ENCODE measurements at regions not wholly inside any gene's neighbourhood (a gene's known extent, or its start where the extent isn't known, plus 50 kb on each side); places are given as distances from the start of the nearest gene placed in this dataset.

- DNase-seq (ENCODE audit: low spot score) = no peak
- Histone ChIP-seq H3K4me3 (ENCODE audit: low read depth, low read length, poor library complexity, severe bottlenecking) (no peak overlapping the region), H3K27me3 (replicated peaks; ENCODE audit: insufficient read depth, low read depth, low read length, poor library complexity) (no peaks in the 10 kb centered on the region), H3K9me3 (ENCODE audit: low read depth, low read length, poor library complexity, severe bottlenecking) (no peaks in the 10 kb centered on the region), H3K4me1 (ENCODE audit: insufficient read depth, low read length, poor library complexity, severe bottlenecking) (no peaks in the 10 kb centered on the region), H3K36me3 (ENCODE audit: insufficient read depth, low read length, poor library complexity, severe bottlenecking) (no peaks in the 10 kb centered on the region), H3K27ac (ENCODE audit: low read depth, low read length, poor library complexity, severe bottlenecking) (no peak overlapping the region)
- no peak for TF ChIP-seq CTCF (conservative IDR thresholded peaks at IDR 0.05; ENCODE audit: low read depth, low read length)
- TF ChIP-seq EZH2 (IDR thresholded peaks at IDR 0.05; ENCODE audit: borderline replicate concordance, low read depth, low read length, poor library complexity, severe bottlenecking) = no peak
- POLR2A ChIA-PET (ENCODE audit: low non-redundant PET) = interaction anchor here (0.6 kb wide), 1 partner anchor 290 kb away, joined by 4 read pairs; no protein-coding TSS in a partner anchor
- BruUV-seq (replicated peaks) = no TSS peak
- CTCF ChIA-PET = no interaction called here
- intact Hi-C loops (cut with micrococcal nuclease; ENCODE audit: unreplicated experiment) = no loop called here
Observed at GRCh38 chr4:54372951-54373350, 143.9 kb downstream of the PDGFRA start.

GRCh38 chr4:54373718-54374210 lies 144.7 kb downstream of the PDGFRA start:
- Histone ChIP-seq H3K4me1 (ENCODE audit: insufficient read depth, low read length, poor library complexity, severe bottlenecking) (no peaks in the 10 kb centered on the region), H3K9me3 (ENCODE audit: low read depth, low read length, poor library complexity, severe bottlenecking) (no peaks in the 10 kb centered on the region), H3K36me3 (ENCODE audit: insufficient read depth, low read length, poor library complexity, severe bottlenecking) (no peaks in the 10 kb centered on the region), H3K27ac (ENCODE audit: low read depth, low read length, poor library complexity, severe bottlenecking) (no peak overlapping the region), H3K27me3 (replicated peaks; ENCODE audit: insufficient read depth, low read depth, low read length, poor library complexity) (no peaks in the 10 kb centered on the region), H3K4me3 (ENCODE audit: low read depth, low read length, poor library complexity, severe bottlenecking) (no peak overlapping the region)
- DNase-seq (ENCODE audit: low spot score) = no peak
- ChIA-PET CTCF (no interaction called here), POLR2A (ENCODE audit: low non-redundant PET) (no interaction called here)
- no TSS peak for BruUV-seq (replicated peaks)
- intact Hi-C loops (cut with micrococcal nuclease; ENCODE audit: unreplicated experiment) = no loop called here
- no peak for TF ChIP-seq EZH2 (IDR thresholded peaks at IDR 0.05; ENCODE audit: borderline replicate concordance, low read depth, low read length, poor library complexity, severe bottlenecking)
- TF ChIP-seq CTCF (conservative IDR thresholded peaks at IDR 0.05; ENCODE audit: low read depth, low read length) = no peak

GRCh38 chr4:54378461-54378860 lies 149.4 kb downstream of the PDGFRA start:
- no TSS peak for BruUV-seq (replicated peaks)

GRCh38 chr4:54384152-54384551 lies 155.1 kb downstream of the PDGFRA start:
- CTCF ChIA-PET = no interaction called here
- no peaks in the 10 kb centered on the region for H3K9me3 ChIP-seq (ENCODE audit: low read depth, low read length, poor library complexity, severe bottlenecking)
- H3K4me3 ChIP-seq (ENCODE audit: low read depth, low read length, poor library complexity, severe bottlenecking) = no peak overlapping the region
- H3K27me3 ChIP-seq (replicated peaks; ENCODE audit: insufficient read depth, low read depth, low read length, poor library complexity) = no peaks in the 10 kb centered on the region
- POLR2A ChIA-PET (ENCODE audit: low non-redundant PET) = no interaction called here
- H3K27ac ChIP-seq (ENCODE audit: low read depth, low read length, poor library complexity, severe bottlenecking) = no peak overlapping the region
- no peak for DNase-seq (ENCODE audit: low spot score)
- intact Hi-C loops (cut with micrococcal nuclease; ENCODE audit: unreplicated experiment) = loop anchor here (10.0 kb wide), 1 partner anchor 581 kb away; no protein-coding TSS in a partner anchor
- H3K4me1 ChIP-seq (ENCODE audit: insufficient read depth, low read length, poor library complexity, severe bottlenecking) = no peaks in the 10 kb centered on the region
- BruUV-seq (replicated peaks) = no TSS peak
- TF ChIP-seq EZH2 (IDR thresholded peaks at IDR 0.05; ENCODE audit: borderline replicate concordance, low read depth, low read length, poor library complexity, severe bottlenecking) = no peak
- TF ChIP-seq CTCF (conservative IDR thresholded peaks at IDR 0.05; ENCODE audit: low read depth, low read length) = no peak
- H3K36me3 ChIP-seq (ENCODE audit: insufficient read depth, low read length, poor library complexity, severe bottlenecking) = no peaks in the 10 kb centered on the region

More at GRCh38 chr4:54378461-54378860, 149.4 kb downstream of the PDGFRA start:
- Histone ChIP-seq H3K4me1 (ENCODE audit: insufficient read depth, low read length, poor library complexity, severe bottlenecking) (no peaks in the 10 kb centered on the region), H3K9me3 (ENCODE audit: low read depth, low read length, poor library complexity, severe bottlenecking) (no peaks in the 10 kb centered on the region), H3K27me3 (replicated peaks; ENCODE audit: insufficient read depth, low read depth, low read length, poor library complexity) (no peaks in the 10 kb centered on the region), H3K4me3 (ENCODE audit: low read depth, low read length, poor library complexity, severe bottlenecking) (no peak overlapping the region), H3K27ac (ENCODE audit: low read depth, low read length, poor library complexity, severe bottlenecking) (no peak overlapping the region), H3K36me3 (ENCODE audit: insufficient read depth, low read length, poor library complexity, severe bottlenecking) (no peaks in the 10 kb centered on the region)
- TF ChIP-seq EZH2 (IDR thresholded peaks at IDR 0.05; ENCODE audit: borderline replicate concordance, low read depth, low read length, poor library complexity, severe bottlenecking) = no peak
- CTCF ChIA-PET = no interaction called here
- intact Hi-C loops (cut with micrococcal nuclease; ENCODE audit: unreplicated experiment) = no loop called here
- POLR2A ChIA-PET (ENCODE audit: low non-redundant PET) = no interaction called here
- DNase-seq (ENCODE audit: low spot score) = no peak
